ENCODE measurements at regions not wholly inside any gene's neighbourhood (a gene's known extent, or its start where the extent isn't known, plus 50 kb on each side); places are given as distances from the start of the nearest gene placed in this dataset.

DNA sequence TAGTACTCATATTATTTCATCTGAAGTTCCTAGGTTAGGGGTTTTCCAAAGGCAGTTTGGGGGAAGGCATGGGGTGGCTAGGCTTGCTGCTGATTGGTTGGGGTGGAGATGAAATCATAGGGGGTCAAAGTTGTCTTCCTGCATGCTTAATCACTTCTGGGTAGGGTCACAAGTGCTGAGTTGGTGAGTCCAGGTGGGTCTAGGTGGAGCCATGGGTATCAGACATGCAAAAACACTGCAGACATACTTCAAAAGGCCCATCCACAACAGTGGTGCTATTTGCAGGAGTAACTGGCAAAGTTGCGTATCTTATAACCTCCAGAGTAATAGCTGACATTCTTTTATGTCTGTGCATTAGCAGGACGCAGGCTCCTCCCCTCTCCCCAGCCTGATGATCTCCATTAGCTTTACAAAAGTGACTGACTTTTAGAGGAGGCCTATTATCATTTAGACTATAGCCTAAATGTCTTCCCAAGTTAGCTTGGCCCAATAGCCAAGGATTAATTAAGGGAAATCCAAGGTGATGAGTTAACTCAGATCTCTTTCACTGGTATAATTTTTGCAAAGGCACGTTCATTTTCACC is 374.4 kb upstream of the PRMT6 start:
- Histone ChIP-seq H3K36me3 (replicated peaks in 1 of 2; ENCODE audit: control extremely low read depth in 1 of 2, control insufficient read depth in 1 of 2, extremely low read depth in 1 of 2, insufficient read depth in 2 of 2, low read length in 1 of 2) (no peaks in the 10 kb centered on the region), H3K9ac (ENCODE audit: low read length) (no peak overlapping the region), H3K4me1 (ENCODE audit: control insufficient read depth in 2 of 2, insufficient read depth in 2 of 2, low read length in 2 of 2) (no peaks in the 10 kb centered on the region), H3K79me2 (ENCODE audit: control insufficient read depth, insufficient read depth, low read length) (no peaks in the 10 kb centered on the region), H3K27me3 (replicated peaks in 1 of 4; ENCODE audit: control extremely low read depth in 1 of 4, control insufficient read depth in 3 of 4, insufficient read depth in 4 of 4, low read length in 3 of 4) (no peaks in the 10 kb centered on the region), H2AFZ (ENCODE audit: insufficient read depth, low read depth, low read length, poor library complexity, severe bottlenecking) (no peak overlapping the region), H3K27ac (ENCODE audit: low read length in 2 of 2) (no peak overlapping the region), H3K9me3 (ENCODE audit: control extremely low read depth in 1 of 3, control insufficient read depth in 2 of 3, insufficient read depth in 1 of 3, low read length in 2 of 3) (no peaks in the 10 kb centered on the region), H4K20me1 (ENCODE audit: control insufficient read depth, insufficient read depth, low read length, poor library complexity, severe bottlenecking) (no peaks in the 10 kb centered on the region), H3K4me2 (replicated peaks; ENCODE audit: low read depth, low read length, poor library complexity, severe bottlenecking) (no peak overlapping the region), H3K4me3 (ENCODE audit: control extremely low read depth in 1 of 5, extremely low read depth in 1 of 5, insufficient read depth in 1 of 5, low read depth in 2 of 5, low read length in 4 of 5) (no peak overlapping the region)
- POLR2A ChIA-PET: no interaction called here
- DNase-seq: no peak
- 75% methylated on average over 1 of the region's 3 CpGs for WGBS (ENCODE audit: insufficient coverage)
- Mint-ChIP-seq H3K9me3 (ENCODE audit: insufficient read depth) (no peaks in the 10 kb centered on the region), H3K27me3 (no peaks in the 10 kb centered on the region), H3K4me3 (no peak overlapping the region), H3K27ac (no peak overlapping the region), H3K4me1 (no peaks in the 10 kb centered on the region)
- TF ChIP-seq EZH2 (IDR thresholded peaks at IDR 0.05; ENCODE audit: borderline replicate concordance, insufficient read depth, low read depth, low read length, poor library complexity, severe bottlenecking) (no peak), CTCF (IDR thresholded peaks at IDR 0.05) (no peak)
- ATAC-seq (ENCODE audit: low read depth): no peak
- CTCF ChIA-PET: no interaction called here
- intact Hi-C loops (cut with micrococcal nuclease): no loop called here

GRCh38 chr1:106688446-106688845 is 368.0 kb upstream of the PRMT6 start:
- POLR2A ChIA-PET: no interaction called here
- H3K9me3 Mint-ChIP-seq (ENCODE audit: insufficient read depth): no peaks in the 10 kb centered on the region
- H3K27me3 Mint-ChIP-seq: no peaks in the 10 kb centered on the region
- Histone ChIP-seq H3K9ac (ENCODE audit: low read length) (no peak overlapping the region), H3K4me3 (ENCODE audit: control extremely low read depth in 1 of 5, extremely low read depth in 1 of 5, insufficient read depth in 1 of 5, low read depth in 2 of 5, low read length in 4 of 5) (no peak overlapping the region), H4K20me1 (ENCODE audit: control insufficient read depth, insufficient read depth, low read length, poor library complexity, severe bottlenecking) (no peaks in the 10 kb centered on the region), H3K9me3 (ENCODE audit: control extremely low read depth in 1 of 3, control insufficient read depth in 2 of 3, insufficient read depth in 1 of 3, low read length in 2 of 3) (no peaks in the 10 kb centered on the region), H3K36me3 (replicated peaks in 1 of 2; ENCODE audit: control extremely low read depth in 1 of 2, control insufficient read depth in 1 of 2, extremely low read depth in 1 of 2, insufficient read depth in 2 of 2, low read length in 1 of 2) (no peaks in the 10 kb centered on the region), H3K27ac (ENCODE audit: low read length in 2 of 2) (no peak overlapping the region), H3K4me1 (ENCODE audit: control insufficient read depth in 2 of 2, insufficient read depth in 2 of 2, low read length in 2 of 2) (no peaks in the 10 kb centered on the region), H3K79me2 (ENCODE audit: control insufficient read depth, insufficient read depth, low read length) (no peaks in the 10 kb centered on the region), H3K27me3 (replicated peaks in 1 of 4; ENCODE audit: control extremely low read depth in 1 of 4, control insufficient read depth in 3 of 4, insufficient read depth in 4 of 4, low read length in 3 of 4) (no peaks in the 10 kb centered on the region), H2AFZ (ENCODE audit: insufficient read depth, low read depth, low read length, poor library complexity, severe bottlenecking) (no peak overlapping the region), H3K4me2 (replicated peaks; ENCODE audit: low read depth, low read length, poor library complexity, severe bottlenecking) (no peak overlapping the region)
- ATAC-seq (ENCODE audit: low read depth): no peak
- no peak overlapping the region for H3K4me3 Mint-ChIP-seq
- no peak for DNase-seq
- no CpG with 5 or more reads among the region's 3 CpGs for WGBS (ENCODE audit: insufficient coverage)
- H3K4me1 Mint-ChIP-seq: no peaks in the 10 kb centered on the region
- CTCF ChIA-PET: no interaction called here
- intact Hi-C loops (cut with micrococcal nuclease): no loop called here
- H3K27ac Mint-ChIP-seq: no peak overlapping the region
- TF ChIP-seq CTCF (IDR thresholded peaks at IDR 0.05): no peak
- TF ChIP-seq EZH2 (IDR thresholded peaks at IDR 0.05; ENCODE audit: borderline replicate concordance, insufficient read depth, low read depth, low read length, poor library complexity, severe bottlenecking): no peak
